Testis (tissue), 2 donors: ENCODE measurements at regions not wholly inside any gene's neighbourhood (a gene's known extent, or its start where the extent isn't known, plus 50 kb on each side); places are given as distances from the start of the nearest gene placed in this dataset.

Experiments
- DNase-seq: peaks from one replicate; pipeline ENCODE4 v3.0.0-alpha.2; 2019
- H3K27ac ChIP-seq, 2 donors: fragments of 200-600 bp; sonication (generic); one replicate each; pipeline ENCODE4 v1.5.1; 2019
- H3K27me3 ChIP-seq: fragments of 200-600 bp; sonication (generic); one replicate; pipeline ENCODE4 v1.5.1; 2019
- H3K36me3 ChIP-seq: fragments of 200-600 bp; sonication (generic); one replicate; pipeline ENCODE4 v1.5.1; 2017; ENCODE audit warnings: low read depth; ENCODE audit errors: missing control alignments
- H3K4me1 ChIP-seq: fragments of 200-600 bp; sonication (generic); one replicate; pipeline ENCODE4 v1.5.1; 2019
- H3K4me3 ChIP-seq, 2 donors: fragments of 200-600 bp; sonication (generic); one replicate each; pipeline ENCODE4 v1.5.1; 2017 to 2019
- H3K9me3 ChIP-seq: fragments of 200-600 bp; sonication (generic); one replicate; pipeline ENCODE4 v1.5.1; 2017
- POLR2A ChIP-seq: fragments of 450-650 bp; IDR thresholded peaks from one replicate; pipeline ENCODE4 v1.6.1; 2017; ENCODE audit warnings: antibody characterized with exemption, mild to moderate bottlenecking, moderate library complexity
- whole genome bisulfite sequencing, 2 donors: methylation state at CpG; one replicate each; pipeline ENCODE4 v1.1.5; 2018; 5-methylcytosine and 5-hydroxymethylcytosine counted together
- intact Hi-C: fragments of 100-400 bp; cut with DNase I; formaldehyde crosslinking; loops from one replicate; pipeline ENCODE4 v1.15.1; 2023; ENCODE audit warnings: low total_unique reads
- TF ChIP-seq, protein P1 (sequence below), 3 experiments: fragments of 450-650 bp in 2 of 3; fragments of 200-600 bp in 1 of 3; sonication (generic) in 1 of 3; IDR thresholded peaks; one replicate each; pipeline ENCODE4 v1.5.1; 2016 to 2019; ENCODE audit warnings: antibody characterized with exemption in 3 of 3, mild to moderate bottlenecking in 2 of 3, moderate library complexity in 1 of 3

DNA sequence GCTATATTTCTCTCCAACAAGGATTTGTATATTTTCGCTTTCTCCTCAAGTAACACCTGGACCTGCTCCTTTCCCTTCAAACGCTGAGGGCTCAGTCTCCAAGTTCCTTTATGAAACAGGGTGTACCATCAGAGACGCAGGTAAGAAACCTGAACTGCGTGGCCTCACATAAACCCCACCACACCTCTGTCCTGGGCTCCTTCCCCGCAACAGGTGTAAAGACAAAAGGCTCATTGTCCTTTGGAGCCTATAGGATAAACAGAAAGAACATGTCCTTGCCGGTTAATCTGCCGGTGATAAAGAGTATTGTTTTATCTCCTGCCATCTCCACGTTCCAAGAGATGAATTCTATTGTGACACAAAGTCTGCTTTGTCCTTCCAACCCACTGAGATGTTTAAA lies 111.8 kb upstream of the ADAMTS9 start:
- no peaks in the 10 kb centered on the region for H3K9me3 ChIP-seq
- 87 to 90% methylated on average over 8 of the region's 8 CpGs for WGBS, 2 donors
- no peak overlapping the region for H3K27ac ChIP-seq
- H3K27me3 ChIP-seq = no peaks in the 10 kb centered on the region
- intact Hi-C loops = no loop called here
- no peaks in the 10 kb centered on the region for H3K4me1 ChIP-seq
- H3K36me3 ChIP-seq = no peaks in the 10 kb centered on the region
- TF ChIP-seq POLR2A = no peak
- TF ChIP-seq, protein P1, sequence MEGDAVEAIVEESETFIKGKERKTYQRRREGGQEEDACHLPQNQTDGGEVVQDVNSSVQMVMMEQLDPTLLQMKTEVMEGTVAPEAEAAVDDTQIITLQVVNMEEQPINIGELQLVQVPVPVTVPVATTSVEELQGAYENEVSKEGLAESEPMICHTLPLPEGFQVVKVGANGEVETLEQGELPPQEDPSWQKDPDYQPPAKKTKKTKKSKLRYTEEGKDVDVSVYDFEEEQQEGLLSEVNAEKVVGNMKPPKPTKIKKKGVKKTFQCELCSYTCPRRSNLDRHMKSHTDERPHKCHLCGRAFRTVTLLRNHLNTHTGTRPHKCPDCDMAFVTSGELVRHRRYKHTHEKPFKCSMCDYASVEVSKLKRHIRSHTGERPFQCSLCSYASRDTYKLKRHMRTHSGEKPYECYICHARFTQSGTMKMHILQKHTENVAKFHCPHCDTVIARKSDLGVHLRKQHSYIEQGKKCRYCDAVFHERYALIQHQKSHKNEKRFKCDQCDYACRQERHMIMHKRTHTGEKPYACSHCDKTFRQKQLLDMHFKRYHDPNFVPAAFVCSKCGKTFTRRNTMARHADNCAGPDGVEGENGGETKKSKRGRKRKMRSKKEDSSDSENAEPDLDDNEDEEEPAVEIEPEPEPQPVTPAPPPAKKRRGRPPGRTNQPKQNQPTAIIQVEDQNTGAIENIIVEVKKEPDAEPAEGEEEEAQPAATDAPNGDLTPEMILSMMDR (IDR thresholded peaks at IDR 0.05) = no peak
- H3K4me3 ChIP-seq = no peak overlapping the region
- no peak for DNase-seq

DNA sequence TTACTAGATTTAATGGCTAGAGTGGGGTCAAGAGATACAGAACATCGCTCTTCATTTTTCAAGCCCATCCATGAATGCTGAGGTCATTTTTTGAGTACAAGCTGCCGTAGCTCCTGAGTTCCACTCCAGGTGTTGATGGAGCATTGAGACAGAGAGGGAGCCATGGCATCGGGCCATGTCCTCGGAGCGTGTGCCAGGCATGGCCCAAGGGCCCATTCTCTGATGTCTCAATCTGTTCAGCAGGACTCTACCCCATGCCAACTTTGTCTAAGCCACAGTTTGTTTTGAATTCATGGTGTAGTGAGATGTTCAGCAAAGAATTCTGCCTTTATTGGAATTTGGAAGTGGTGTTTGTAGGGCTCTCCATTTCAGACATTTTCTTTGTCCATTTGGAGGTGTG lies 110.5 kb upstream of the ADAMTS9 start:
- H3K4me1 ChIP-seq = no peaks in the 10 kb centered on the region
- no peaks in the 10 kb centered on the region for H3K36me3 ChIP-seq
- H3K27ac ChIP-seq = no peak overlapping the region
- TF ChIP-seq, protein P1 (IDR thresholded peaks at IDR 0.05) = no peak
- no peak for TF ChIP-seq POLR2A
- intact Hi-C loops = no loop called here
- no peaks in the 10 kb centered on the region for H3K27me3 ChIP-seq
- no peak for DNase-seq
- H3K9me3 ChIP-seq = no peaks in the 10 kb centered on the region
- WGBS, 2 donors = 91 to 92% methylated on average over 5 of the region's 5 CpGs
- H3K4me3 ChIP-seq = no peak overlapping the region

DNA sequence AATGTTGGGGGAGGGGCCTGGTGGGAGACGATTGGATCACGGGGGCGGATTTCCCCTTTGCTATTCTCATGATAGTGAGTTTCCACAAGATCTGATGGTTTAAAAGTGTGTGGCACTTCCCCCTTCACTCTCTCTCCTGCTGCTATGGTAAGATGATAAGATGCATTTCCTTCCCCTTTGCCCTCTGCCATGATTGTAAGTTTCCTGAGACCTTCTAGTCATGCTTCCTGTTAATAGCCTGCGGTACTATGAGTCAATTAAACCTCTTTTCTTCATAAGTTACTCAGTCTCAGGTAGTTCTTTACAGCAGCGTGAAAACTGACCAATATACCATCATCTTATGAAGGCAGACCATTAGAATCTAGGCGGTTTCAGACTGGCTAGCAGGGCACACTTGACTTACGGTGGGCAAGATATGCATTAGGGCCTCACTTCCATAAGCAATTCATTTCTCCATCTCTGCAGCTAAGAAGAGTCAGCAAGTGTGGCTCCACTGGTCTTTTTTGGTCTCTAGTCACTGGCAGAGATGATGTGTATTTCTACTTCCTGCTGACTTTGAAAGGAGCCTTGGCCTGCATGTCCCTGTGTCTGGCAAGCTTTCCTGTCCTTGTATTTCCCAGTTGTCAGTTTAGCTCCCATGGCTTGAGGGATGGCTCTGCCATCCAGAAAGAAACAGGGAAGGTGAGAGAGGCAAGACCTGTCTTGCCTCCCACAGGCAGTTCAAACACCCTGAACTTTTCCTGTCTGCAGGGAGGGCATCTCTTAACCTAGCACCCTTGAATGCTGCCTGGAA lies 109.0 kb upstream of the ADAMTS9 start:
- intact Hi-C loops = no loop called here
- 84% methylated on average over 7 of the region's 7 CpGs for WGBS, 2 donors

DNA sequence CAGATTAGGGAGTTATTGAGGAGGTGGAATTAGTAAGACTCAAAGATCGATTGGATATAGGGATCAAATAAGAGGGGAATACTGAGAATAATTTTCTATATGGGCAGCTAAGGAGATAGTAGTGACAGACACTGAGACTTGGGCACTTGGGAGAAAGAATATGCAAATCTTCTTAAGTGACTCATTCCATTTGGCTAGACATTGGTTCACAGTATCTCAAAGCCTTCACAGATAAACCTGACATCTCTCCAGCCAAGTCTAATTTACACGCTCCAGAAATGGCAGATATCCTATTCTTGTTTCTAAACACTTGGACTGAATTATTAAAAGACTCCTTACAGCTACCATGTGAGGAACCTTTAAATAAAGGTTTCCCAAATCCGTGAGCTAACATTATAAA lies 104.6 kb upstream of the ADAMTS9 start:
- DNase-seq = no peak
- Histone ChIP-seq H3K4me3 (no peak overlapping the region), H3K27me3 (no peaks in the 10 kb centered on the region), H3K9me3 (no peaks in the 10 kb centered on the region), H3K27ac (no peak overlapping the region), H3K36me3 (no peaks in the 10 kb centered on the region), H3K4me1 (no peaks in the 10 kb centered on the region)
- TF ChIP-seq, protein P1 (IDR thresholded peaks at IDR 0.05) = no peak
- TF ChIP-seq POLR2A = no peak
- intact Hi-C loops = no loop called here
- 65 to 82% methylated on average over 3 of the region's 3 CpGs for WGBS, 2 donors

More for the DNA sequence above, 109.0 kb upstream of the ADAMTS9 start:
- DNase-seq = no peak
- Histone ChIP-seq H3K27ac (no peak overlapping the region), H3K4me3 (no peak overlapping the region), H3K4me1 (no peaks in the 10 kb centered on the region), H3K27me3 (no peaks in the 10 kb centered on the region), H3K36me3 (no peaks in the 10 kb centered on the region), H3K9me3 (no peaks in the 10 kb centered on the region)
- TF ChIP-seq, protein P1 (IDR thresholded peaks at IDR 0.05) = no peak
- no peak for TF ChIP-seq POLR2A

DNA sequence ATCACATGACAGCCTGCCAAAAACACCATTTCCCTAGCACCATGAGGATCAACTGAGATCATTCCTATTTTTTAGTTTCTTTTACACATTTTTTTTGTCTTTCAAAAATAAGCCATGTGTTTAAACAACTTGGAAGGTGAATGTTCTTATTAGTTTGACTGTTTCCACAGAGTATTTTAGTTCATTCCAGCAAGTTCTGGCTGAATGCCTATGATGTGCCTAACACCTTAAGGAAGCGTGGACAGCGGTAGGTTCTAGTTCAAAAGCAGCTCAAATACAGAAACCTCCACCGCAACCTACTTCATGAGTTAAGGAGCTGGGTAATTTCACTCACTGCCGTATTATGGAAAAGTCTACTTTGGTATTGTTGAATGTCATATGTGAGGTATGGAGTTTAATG lies 101.3 kb upstream of the ADAMTS9 start:
- intact Hi-C loops = no loop called here

More for the DNA sequence above, 101.3 kb upstream of the ADAMTS9 start:
- no peak for TF ChIP-seq POLR2A
- TF ChIP-seq, protein P1 (IDR thresholded peaks at IDR 0.05) = no peak
- Histone ChIP-seq H3K4me1 (no peaks in the 10 kb centered on the region), H3K9me3 (no peaks in the 10 kb centered on the region), H3K36me3 (no peaks in the 10 kb centered on the region), H3K27ac (no peak overlapping the region), H3K4me3 (no peak overlapping the region), H3K27me3 (no peaks in the 10 kb centered on the region)
- DNase-seq = no peak
- 90 to 96% methylated on average over 4 of the region's 4 CpGs for WGBS, 2 donors
